ENCODE measurements at regions not wholly inside any gene's neighbourhood (a gene's known extent, or its start where the extent isn't known, plus 50 kb on each side); places are given as distances from the start of the nearest gene placed in this dataset.

DNA sequence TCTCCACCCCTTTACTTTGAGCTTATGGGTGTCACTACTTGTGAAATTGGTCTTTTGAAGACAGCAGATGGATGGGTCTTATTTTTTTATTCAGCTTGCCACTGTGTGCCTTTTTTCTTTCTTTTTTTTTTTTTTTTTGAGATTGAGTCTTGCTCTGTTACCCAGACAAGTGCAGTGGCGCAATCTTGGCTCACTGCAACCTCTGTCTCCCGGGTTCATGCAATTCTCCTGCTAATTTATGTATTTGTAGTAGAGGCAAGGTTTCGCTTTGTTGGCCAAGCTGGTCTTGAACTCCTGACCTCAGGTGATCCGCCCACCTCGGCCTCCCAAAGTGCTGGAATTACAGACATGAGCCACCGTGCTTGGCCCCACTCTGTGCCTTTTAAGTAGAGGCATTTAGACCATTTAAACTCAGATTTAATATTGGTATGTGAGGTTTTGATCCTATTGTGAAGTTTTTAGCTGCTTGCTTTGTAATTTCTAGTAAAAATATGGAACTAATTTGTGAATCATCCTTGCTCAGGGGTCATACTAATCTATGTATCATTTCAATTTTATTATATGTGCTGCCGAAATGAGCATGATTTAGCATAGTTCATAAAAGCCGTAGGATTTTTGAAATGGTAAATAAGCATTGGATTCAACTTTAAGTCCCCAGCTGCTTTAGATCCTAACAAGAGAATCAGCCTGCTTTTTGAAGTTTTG lies 584.5 kb downstream of the SLITRK1 start:
- no peaks in the 10 kb centered on the region for H3K4me1 ChIP-seq (ENCODE audit: control insufficient read depth, insufficient read depth, low read length)
- no peaks in the 10 kb centered on the region for H3K27me3 ChIP-seq (ENCODE audit: control insufficient read depth in 1 of 2, insufficient read depth in 2 of 2, low read length in 2 of 2)
- no peak overlapping the region for H3K9ac ChIP-seq (ENCODE audit: low read length in 2 of 2)
- no peak overlapping the region for H3K4me3 ChIP-seq (ENCODE audit: low read length in 2 of 2)
- no peak overlapping the region for H3K27ac ChIP-seq (ENCODE audit: low read length)
- H3K36me3 ChIP-seq (ENCODE audit: control insufficient read depth in 2 of 2, insufficient read depth in 2 of 2, low read length in 2 of 2) = no peaks in the 10 kb centered on the region
- no peaks in the 10 kb centered on the region for H3K9me3 ChIP-seq (ENCODE audit: control insufficient read depth in 2 of 2, low read length in 2 of 2)

DNA sequence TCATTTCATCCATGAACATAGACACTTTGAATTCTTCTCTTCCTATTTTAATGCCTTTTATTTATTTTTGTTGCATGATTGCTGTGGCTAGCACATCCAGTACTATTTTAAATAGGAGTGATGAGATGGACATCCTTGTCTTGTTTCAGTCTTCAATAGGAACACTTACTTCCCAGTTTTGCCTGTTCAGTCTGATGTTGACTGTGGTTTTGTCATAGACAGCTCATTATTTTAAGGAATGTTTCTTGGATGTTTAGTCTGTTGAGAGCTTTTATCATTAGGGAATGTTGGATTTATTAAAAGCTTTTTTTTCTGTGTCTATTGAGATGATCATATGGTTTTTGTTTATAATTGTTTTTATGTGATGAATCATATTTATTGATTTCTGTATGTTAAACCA lies 586.6 kb downstream of the SLITRK1 start:
- H3K27ac ChIP-seq (ENCODE audit: low read length) = no peak overlapping the region
- H3K27me3 ChIP-seq (ENCODE audit: control insufficient read depth in 1 of 2, insufficient read depth in 2 of 2, low read length in 2 of 2) = no peaks in the 10 kb centered on the region
- no peaks in the 10 kb centered on the region for H3K36me3 ChIP-seq (ENCODE audit: control insufficient read depth in 2 of 2, insufficient read depth in 2 of 2, low read length in 2 of 2)
- H3K4me1 ChIP-seq (ENCODE audit: control insufficient read depth, insufficient read depth, low read length) = no peaks in the 10 kb centered on the region
- H3K9me3 ChIP-seq (ENCODE audit: control insufficient read depth in 2 of 2, low read length in 2 of 2) = no peaks in the 10 kb centered on the region
- H3K4me3 ChIP-seq (ENCODE audit: low read length in 2 of 2) = no peak overlapping the region
- no peak overlapping the region for H3K9ac ChIP-seq (ENCODE audit: low read length in 2 of 2)

DNA sequence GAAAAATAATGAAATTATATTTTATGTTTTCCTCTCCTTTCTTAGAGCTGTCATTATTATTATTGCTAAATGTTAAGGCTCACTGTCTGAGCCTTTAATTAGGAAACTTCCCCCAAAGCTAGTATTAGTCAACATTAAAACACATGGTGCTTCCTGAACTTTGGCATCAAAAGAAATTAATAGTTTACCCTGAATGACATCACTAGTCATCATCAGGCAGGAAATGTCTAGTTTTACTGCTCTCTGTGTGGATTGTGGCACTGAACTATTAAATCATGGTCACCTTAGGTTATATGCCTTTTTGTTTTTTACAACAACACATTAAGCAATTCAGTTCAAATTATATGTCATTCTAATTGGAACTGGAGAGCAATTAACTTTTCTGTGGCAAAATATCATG lies 595.5 kb downstream of the SLITRK1 start:
- Histone ChIP-seq H3K27me3 (ENCODE audit: control insufficient read depth in 1 of 2, insufficient read depth in 2 of 2, low read length in 2 of 2) (no peaks in the 10 kb centered on the region), H3K36me3 (ENCODE audit: control insufficient read depth in 2 of 2, insufficient read depth in 2 of 2, low read length in 2 of 2) (no peaks in the 10 kb centered on the region), H3K27ac (ENCODE audit: low read length) (no peak overlapping the region), H3K9me3 (ENCODE audit: control insufficient read depth in 2 of 2, low read length in 2 of 2) (no peaks in the 10 kb centered on the region), H3K4me1 (ENCODE audit: control insufficient read depth, insufficient read depth, low read length) (no peaks in the 10 kb centered on the region), H3K9ac (ENCODE audit: low read length in 2 of 2) (no peak overlapping the region), H3K4me3 (ENCODE audit: low read length in 2 of 2) (no peak overlapping the region)

DNA sequence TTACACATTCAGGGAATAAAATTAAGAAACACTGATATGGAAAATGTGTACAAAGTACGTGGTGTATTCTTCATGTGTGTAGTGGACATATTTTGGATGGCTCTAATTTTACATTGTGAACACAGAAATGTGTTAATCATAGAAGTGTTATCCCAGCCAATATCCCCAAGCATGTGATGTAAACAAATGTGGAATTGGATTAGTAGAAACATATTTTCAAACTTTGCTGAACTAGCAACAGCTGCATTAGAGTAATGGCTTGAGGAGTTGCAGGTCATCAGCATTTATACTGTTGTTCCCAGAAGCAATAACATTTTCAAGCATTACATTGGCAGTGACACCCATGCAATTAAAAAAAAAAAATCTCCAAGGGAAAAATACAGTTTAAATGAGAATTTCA lies 600.6 kb downstream of the SLITRK1 start:
- Histone ChIP-seq H3K4me1 (ENCODE audit: control insufficient read depth, insufficient read depth, low read length) (no peaks in the 10 kb centered on the region), H3K4me3 (ENCODE audit: low read length in 2 of 2) (no peak overlapping the region), H3K27me3 (ENCODE audit: control insufficient read depth in 1 of 2, insufficient read depth in 2 of 2, low read length in 2 of 2) (no peaks in the 10 kb centered on the region), H3K9ac (ENCODE audit: low read length in 2 of 2) (no peak overlapping the region), H3K27ac (ENCODE audit: low read length) (no peak overlapping the region), H3K9me3 (ENCODE audit: control insufficient read depth in 2 of 2, low read length in 2 of 2) (no peaks in the 10 kb centered on the region), H3K36me3 (ENCODE audit: control insufficient read depth in 2 of 2, insufficient read depth in 2 of 2, low read length in 2 of 2) (no peaks in the 10 kb centered on the region)

DNA sequence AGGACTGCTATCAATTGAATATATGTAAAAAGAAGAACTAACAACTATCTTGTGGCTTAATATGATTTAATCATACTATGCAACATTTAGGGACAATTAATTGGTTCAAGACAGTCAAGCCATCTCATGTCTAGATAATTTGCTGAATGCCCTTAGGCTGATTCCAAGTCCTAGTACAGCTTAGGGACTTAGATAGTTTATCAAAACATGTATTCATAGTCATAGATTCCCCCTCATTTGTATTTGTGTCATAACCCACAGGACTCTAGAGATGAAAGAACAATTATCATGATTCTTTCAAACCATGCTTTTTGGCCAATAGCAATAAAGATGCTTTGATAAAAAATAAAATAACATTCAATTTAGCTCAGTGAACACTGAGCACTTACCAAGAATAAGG lies 607.6 kb downstream of the SLITRK1 start:
- no peak overlapping the region for H3K27ac ChIP-seq (ENCODE audit: low read length)
- no peaks in the 10 kb centered on the region for H3K27me3 ChIP-seq (ENCODE audit: control insufficient read depth in 1 of 2, insufficient read depth in 2 of 2, low read length in 2 of 2)
- no peaks in the 10 kb centered on the region for H3K36me3 ChIP-seq (ENCODE audit: control insufficient read depth in 2 of 2, insufficient read depth in 2 of 2, low read length in 2 of 2)
- H3K9ac ChIP-seq (ENCODE audit: low read length in 2 of 2) = no peak overlapping the region
- no peaks in the 10 kb centered on the region for H3K9me3 ChIP-seq (ENCODE audit: control insufficient read depth in 2 of 2, low read length in 2 of 2)
- H3K4me1 ChIP-seq (ENCODE audit: control insufficient read depth, insufficient read depth, low read length) = no peaks in the 10 kb centered on the region
- no peak overlapping the region for H3K4me3 ChIP-seq (ENCODE audit: low read length in 2 of 2)

DNA sequence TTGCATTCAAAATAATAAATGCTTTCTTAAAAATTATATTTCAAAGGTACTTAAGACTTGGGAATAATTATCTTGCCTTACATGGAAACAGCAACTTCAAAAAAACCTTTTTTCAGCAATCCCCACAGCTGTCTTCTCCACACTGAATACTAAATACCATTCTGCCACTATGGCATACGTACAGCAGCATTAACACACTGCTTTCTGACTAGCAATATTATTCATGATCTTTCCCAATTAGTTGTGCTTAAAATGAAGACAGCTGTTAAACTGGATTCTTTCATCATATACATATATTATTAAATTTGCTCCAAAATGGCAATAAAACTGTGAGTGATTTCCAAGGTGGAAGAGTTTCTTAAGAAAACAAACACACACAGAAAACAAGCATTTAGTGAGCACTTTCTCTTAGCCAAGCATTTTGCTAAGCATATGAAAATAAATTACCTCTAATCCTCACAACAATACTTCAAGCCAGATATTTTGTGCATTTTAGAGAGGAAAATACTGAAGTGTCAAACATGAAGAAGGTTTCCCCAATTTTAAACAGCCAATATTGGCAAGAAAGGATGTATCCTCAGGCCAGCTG lies 609.5 kb downstream of the SLITRK1 start:
- Histone ChIP-seq H3K36me3 (ENCODE audit: control insufficient read depth in 2 of 2, insufficient read depth in 2 of 2, low read length in 2 of 2) (no peaks in the 10 kb centered on the region), H3K4me3 (ENCODE audit: low read length in 2 of 2) (no peak overlapping the region), H3K4me1 (ENCODE audit: control insufficient read depth, insufficient read depth, low read length) (no peaks in the 10 kb centered on the region), H3K9ac (ENCODE audit: low read length in 2 of 2) (no peak overlapping the region), H3K9me3 (ENCODE audit: control insufficient read depth in 2 of 2, low read length in 2 of 2) (no peaks in the 10 kb centered on the region), H3K27me3 (ENCODE audit: control insufficient read depth in 1 of 2, insufficient read depth in 2 of 2, low read length in 2 of 2) (no peaks in the 10 kb centered on the region), H3K27ac (ENCODE audit: low read length) (no peak overlapping the region)

DNA sequence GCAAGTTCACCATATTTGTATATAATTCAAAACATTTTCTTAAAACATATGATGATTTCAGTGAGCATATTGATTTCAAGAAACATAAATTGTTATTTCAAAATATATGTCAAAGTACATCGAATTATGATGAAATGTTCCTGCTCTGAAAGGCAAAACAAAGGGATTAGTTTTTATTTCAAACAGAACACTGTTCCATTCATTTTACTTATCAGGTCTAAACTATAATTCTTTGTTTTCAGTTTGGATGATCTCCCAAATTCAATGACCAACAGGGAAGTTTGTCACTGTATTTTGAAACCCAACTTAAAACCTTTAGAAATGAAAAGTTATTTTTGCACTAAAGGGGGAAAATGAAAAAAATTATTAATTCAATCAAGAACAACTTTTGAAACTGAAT lies 610.2 kb downstream of the SLITRK1 start:
- Histone ChIP-seq H3K27me3 (ENCODE audit: control insufficient read depth in 1 of 2, insufficient read depth in 2 of 2, low read length in 2 of 2) (no peaks in the 10 kb centered on the region), H3K36me3 (ENCODE audit: control insufficient read depth in 2 of 2, insufficient read depth in 2 of 2, low read length in 2 of 2) (no peaks in the 10 kb centered on the region), H3K9ac (ENCODE audit: low read length in 2 of 2) (no peak overlapping the region), H3K4me1 (ENCODE audit: control insufficient read depth, insufficient read depth, low read length) (no peaks in the 10 kb centered on the region), H3K27ac (ENCODE audit: low read length) (no peak overlapping the region), H3K4me3 (ENCODE audit: low read length in 2 of 2) (no peak overlapping the region), H3K9me3 (ENCODE audit: control insufficient read depth in 2 of 2, low read length in 2 of 2) (no peaks in the 10 kb centered on the region)

DNA sequence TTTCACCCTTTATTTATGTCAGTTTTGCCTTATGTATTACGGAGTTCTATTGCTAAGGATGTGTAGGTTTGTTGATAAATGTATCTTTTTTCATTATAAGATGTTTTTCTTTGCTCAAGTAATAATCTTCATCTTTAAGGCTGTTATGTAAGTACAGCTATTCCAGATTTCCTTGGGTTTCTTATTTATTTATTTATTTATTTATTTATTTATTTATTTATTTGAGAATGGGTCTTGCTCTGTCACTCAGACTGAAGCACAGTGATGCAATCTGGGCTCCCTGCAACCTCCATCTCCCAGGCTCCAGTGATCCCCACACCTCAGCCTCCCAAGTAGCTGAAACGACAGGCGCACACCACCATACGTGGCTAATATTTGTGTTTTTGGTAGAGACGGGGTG lies 617.0 kb downstream of the SLITRK1 start:
- H3K36me3 ChIP-seq (ENCODE audit: control insufficient read depth in 2 of 2, insufficient read depth in 2 of 2, low read length in 2 of 2) = no peaks in the 10 kb centered on the region
- H3K4me1 ChIP-seq (ENCODE audit: control insufficient read depth, insufficient read depth, low read length) = no peaks in the 10 kb centered on the region
- H3K4me3 ChIP-seq (ENCODE audit: low read length in 2 of 2) = no peak overlapping the region
- H3K27me3 ChIP-seq (ENCODE audit: control insufficient read depth in 1 of 2, insufficient read depth in 2 of 2, low read length in 2 of 2) = no peaks in the 10 kb centered on the region
- H3K9me3 ChIP-seq (ENCODE audit: control insufficient read depth in 2 of 2, low read length in 2 of 2) = no peaks in the 10 kb centered on the region
- H3K27ac ChIP-seq (ENCODE audit: low read length) = no peak overlapping the region
- no peak overlapping the region for H3K9ac ChIP-seq (ENCODE audit: low read length in 2 of 2)

DNA sequence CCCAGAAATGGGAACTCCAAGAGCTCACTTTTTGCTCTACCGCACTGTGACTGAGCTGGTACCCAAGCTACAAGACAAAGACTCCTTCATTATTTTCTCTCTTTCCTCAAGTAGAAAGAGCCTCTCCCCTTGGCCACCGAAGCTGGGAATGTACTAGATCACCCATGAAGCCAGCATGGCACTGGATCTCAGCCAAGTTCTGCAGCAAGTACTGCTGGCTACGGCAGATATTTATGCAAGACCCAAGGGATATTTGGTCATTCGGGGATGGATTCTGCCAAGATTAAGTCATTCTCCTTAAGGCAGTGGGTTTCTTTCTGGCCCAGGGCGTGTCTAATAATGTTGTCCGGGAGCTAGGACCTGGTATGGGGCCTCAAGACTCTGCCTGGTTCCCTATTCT lies 633.5 kb downstream of the SLITRK1 start:
- H3K4me1 ChIP-seq (ENCODE audit: control insufficient read depth, insufficient read depth, low read length) = no peaks in the 10 kb centered on the region
- no peak overlapping the region for H3K4me3 ChIP-seq (ENCODE audit: low read length in 2 of 2)
- H3K36me3 ChIP-seq (ENCODE audit: control insufficient read depth in 2 of 2, insufficient read depth in 2 of 2, low read length in 2 of 2) = no peaks in the 10 kb centered on the region
- no peaks in the 10 kb centered on the region for H3K27me3 ChIP-seq (ENCODE audit: control insufficient read depth in 1 of 2, insufficient read depth in 2 of 2, low read length in 2 of 2)
- H3K9me3 ChIP-seq (ENCODE audit: control insufficient read depth in 2 of 2, low read length in 2 of 2) = no peaks in the 10 kb centered on the region
- H3K27ac ChIP-seq (ENCODE audit: low read length) = no peak overlapping the region
- no peak overlapping the region for H3K9ac ChIP-seq (ENCODE audit: low read length in 2 of 2)

DNA sequence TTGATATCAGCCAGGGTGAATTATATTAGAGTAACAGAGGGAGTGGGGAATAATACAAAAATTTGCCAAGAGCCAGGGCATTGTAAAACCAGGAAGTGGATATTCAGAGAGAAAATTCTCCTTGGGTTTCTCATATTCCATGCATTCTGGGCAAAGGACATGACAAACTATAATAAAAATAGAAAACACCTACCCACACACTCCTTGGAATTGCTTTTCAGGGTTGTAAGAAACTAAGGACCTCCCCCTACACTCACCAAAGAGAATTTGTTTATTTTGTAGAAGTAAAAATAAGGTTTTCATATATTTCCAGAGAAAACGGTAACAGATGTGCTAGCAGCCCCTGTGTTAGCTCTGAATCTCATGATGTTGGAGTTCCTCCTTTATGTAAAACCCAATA lies 649.6 kb downstream of the SLITRK1 start:
- Histone ChIP-seq H3K4me1 (ENCODE audit: control insufficient read depth, insufficient read depth, low read length) (no peaks in the 10 kb centered on the region), H3K4me3 (ENCODE audit: low read length in 2 of 2) (no peak overlapping the region), H3K36me3 (ENCODE audit: control insufficient read depth in 2 of 2, insufficient read depth in 2 of 2, low read length in 2 of 2) (no peaks in the 10 kb centered on the region), H3K9me3 (ENCODE audit: control insufficient read depth in 2 of 2, low read length in 2 of 2) (no peaks in the 10 kb centered on the region), H3K27ac (ENCODE audit: low read length) (no peak overlapping the region), H3K9ac (ENCODE audit: low read length in 2 of 2) (no peak overlapping the region), H3K27me3 (ENCODE audit: control insufficient read depth in 1 of 2, insufficient read depth in 2 of 2, low read length in 2 of 2) (no peaks in the 10 kb centered on the region)

DNA sequence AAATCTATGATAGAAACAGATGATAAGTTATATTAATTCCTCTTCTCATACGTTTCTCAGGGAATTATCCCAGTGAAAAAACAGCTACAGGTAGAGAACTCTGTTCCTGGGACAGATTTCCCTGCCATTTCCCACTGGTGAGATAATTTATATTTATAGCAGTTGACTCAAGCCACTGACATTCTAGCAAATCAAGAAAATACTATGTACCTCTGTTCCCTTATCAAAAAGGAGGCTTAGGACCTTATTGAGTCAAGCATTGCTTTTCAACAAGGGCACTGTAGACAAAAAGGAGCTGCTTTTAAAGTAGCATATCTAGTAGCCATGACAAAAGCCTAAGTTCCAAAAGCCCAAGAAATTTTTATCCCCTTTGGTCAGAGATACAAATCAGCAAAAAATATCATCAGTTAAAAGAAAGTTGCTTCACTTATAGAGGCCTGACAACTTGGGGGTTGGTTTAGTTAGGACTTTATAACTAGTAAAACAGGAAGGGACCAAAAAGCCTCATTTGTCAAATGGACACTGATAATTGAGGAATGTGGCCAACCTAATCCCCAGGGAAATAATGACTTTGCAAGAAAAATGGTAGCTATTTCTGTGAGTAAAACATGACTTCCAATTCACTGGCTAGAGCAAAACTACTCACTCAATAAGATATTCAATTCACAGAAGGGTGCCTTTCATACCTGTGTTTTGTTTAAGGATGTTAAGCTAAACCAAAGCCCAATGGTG lies 652.5 kb downstream of the SLITRK1 start:
- Histone ChIP-seq H3K9ac (ENCODE audit: low read length in 2 of 2) (no peak overlapping the region), H3K9me3 (ENCODE audit: control insufficient read depth in 2 of 2, low read length in 2 of 2) (no peaks in the 10 kb centered on the region), H3K4me1 (ENCODE audit: control insufficient read depth, insufficient read depth, low read length) (no peaks in the 10 kb centered on the region), H3K27ac (ENCODE audit: low read length) (no peak overlapping the region), H3K4me3 (ENCODE audit: low read length in 2 of 2) (no peak overlapping the region), H3K27me3 (ENCODE audit: control insufficient read depth in 1 of 2, insufficient read depth in 2 of 2, low read length in 2 of 2) (no peaks in the 10 kb centered on the region), H3K36me3 (ENCODE audit: control insufficient read depth in 2 of 2, insufficient read depth in 2 of 2, low read length in 2 of 2) (no peaks in the 10 kb centered on the region)

Measured in stomach smooth muscle (tissue), 2 donors.